ENCODE measurements at regions not wholly inside any gene's neighbourhood (a gene's known extent, or its start where the extent isn't known, plus 50 kb on each side); places are given as distances from the start of the nearest gene placed in this dataset.

GRCh38 chr3:117322866-117323265 is 613.3 kb downstream of the TUSC7 start:
- POLR2A ChIA-PET: no interaction called here

GRCh38 chr3:117346901-117347300 is 637.3 kb downstream of the TUSC7 start:
- TF ChIP-seq FOXK2 (IDR thresholded peaks at IDR 0.05) (no peak), FOXM1 (IDR thresholded peaks at IDR 0.05; ENCODE audit: borderline replicate concordance) (no peak), HDGF (IDR thresholded peaks at IDR 0.05; ENCODE audit: borderline replicate concordance) (no peak), PKNOX1 (IDR thresholded peaks at IDR 0.05) (no peak), L3MBTL2 (conservative IDR thresholded peaks at IDR 0.05) (no peak), SUZ12 (IDR thresholded peaks at IDR 0.05) (no peak), NFRKB (IDR thresholded peaks at IDR 0.05) (no peak), FOXA1 (IDR thresholded peaks at IDR 0.05) (no peak)
- ChIA-PET POLR2A (no interaction called here), CTCF (no interaction called here)
- DNase-seq (ENCODE audit: extremely low spot score): no peak

More at GRCh38 chr3:117322866-117323265, 613.3 kb downstream of the TUSC7 start:
- DNase-seq (ENCODE audit: extremely low spot score): peak; percentile 15
- TF ChIP-seq FOXA1 (IDR thresholded peaks at IDR 0.05) (no peak), ARNT (IDR thresholded peaks at IDR 0.05) (no peak), ZNF384 (IDR thresholded peaks at IDR 0.05) (no peak), FOXK2 (IDR thresholded peaks at IDR 0.05) (no peak), SUZ12 (IDR thresholded peaks at IDR 0.05) (no peak), ELF4 (IDR thresholded peaks at IDR 0.05) (no peak), PKNOX1 (IDR thresholded peaks at IDR 0.05) (no peak)
- CTCF ChIA-PET: no interaction called here

GRCh38 chr3:117348884-117349283 is 639.3 kb downstream of the TUSC7 start:
- ChIA-PET POLR2A (no interaction called here), CTCF (no interaction called here)
- no peak for DNase-seq (ENCODE audit: extremely low spot score)
- no peak for TF ChIP-seq ARNT (IDR thresholded peaks at IDR 0.05)
- no peak for TF ChIP-seq NFRKB (IDR thresholded peaks at IDR 0.05)
- no peak for TF ChIP-seq SUZ12 (IDR thresholded peaks at IDR 0.05)
- TF ChIP-seq BHLHE40 (IDR thresholded peaks at IDR 0.05; ENCODE audit: borderline replicate concordance): no peak
- no peak for TF ChIP-seq FOXA1 (IDR thresholded peaks at IDR 0.05)
- TF ChIP-seq TARDBP (IDR thresholded peaks at IDR 0.05): no peak
- no peak for TF ChIP-seq ZNF384 (IDR thresholded peaks at IDR 0.05)
- TF ChIP-seq CTBP1 (IDR thresholded peaks at IDR 0.05; ENCODE audit: borderline replicate concordance): no peak
- no peak for TF ChIP-seq LEF1 (IDR thresholded peaks at IDR 0.05; ENCODE audit: borderline replicate concordance)
- no peak for TF ChIP-seq FOXM1 (IDR thresholded peaks at IDR 0.05; ENCODE audit: borderline replicate concordance)
- TF ChIP-seq L3MBTL2 (conservative IDR thresholded peaks at IDR 0.05): no peak
- TF ChIP-seq SP1 (IDR thresholded peaks at IDR 0.05): no peak
- no peak for TF ChIP-seq FOXK2 (IDR thresholded peaks at IDR 0.05)
- TF ChIP-seq ELF4 (IDR thresholded peaks at IDR 0.05): no peak
- TF ChIP-seq HDGF (IDR thresholded peaks at IDR 0.05; ENCODE audit: borderline replicate concordance): no peak
- TF ChIP-seq PKNOX1 (IDR thresholded peaks at IDR 0.05): no peak

GRCh38 chr3:117349566-117349965 is 640.0 kb downstream of the TUSC7 start:
- no peak for TF ChIP-seq LEF1 (IDR thresholded peaks at IDR 0.05; ENCODE audit: borderline replicate concordance)
- TF ChIP-seq TARDBP (IDR thresholded peaks at IDR 0.05): no peak
- no peak for TF ChIP-seq CTBP1 (IDR thresholded peaks at IDR 0.05; ENCODE audit: borderline replicate concordance)
- TF ChIP-seq PKNOX1 (IDR thresholded peaks at IDR 0.05): no peak
- no peak for TF ChIP-seq SP1 (IDR thresholded peaks at IDR 0.05)
- no peak for TF ChIP-seq ARNT (IDR thresholded peaks at IDR 0.05)
- TF ChIP-seq HDGF (IDR thresholded peaks at IDR 0.05; ENCODE audit: borderline replicate concordance): no peak
- no peak for TF ChIP-seq FOXA1 (IDR thresholded peaks at IDR 0.05)
- TF ChIP-seq SUZ12 (IDR thresholded peaks at IDR 0.05): no peak
- TF ChIP-seq L3MBTL2 (conservative IDR thresholded peaks at IDR 0.05): no peak
- no peak for TF ChIP-seq ELF4 (IDR thresholded peaks at IDR 0.05)
- no peak for TF ChIP-seq FOXM1 (IDR thresholded peaks at IDR 0.05; ENCODE audit: borderline replicate concordance)
- TF ChIP-seq BHLHE40 (IDR thresholded peaks at IDR 0.05; ENCODE audit: borderline replicate concordance): no peak
- TF ChIP-seq ZNF384 (IDR thresholded peaks at IDR 0.05): no peak
- no peak for TF ChIP-seq NFRKB (IDR thresholded peaks at IDR 0.05)
- no peak for TF ChIP-seq FOXK2 (IDR thresholded peaks at IDR 0.05)
- POLR2A ChIA-PET: no interaction called here
- CTCF ChIA-PET: no interaction called here
- DNase-seq (ENCODE audit: extremely low spot score): no peak

GRCh38 chr3:117350371-117350770 is 640.8 kb downstream of the TUSC7 start:
- DNase-seq (ENCODE audit: extremely low spot score): no peak
- TF ChIP-seq ELF4 (IDR thresholded peaks at IDR 0.05): no peak
- no peak for TF ChIP-seq ARNT (IDR thresholded peaks at IDR 0.05)
- TF ChIP-seq NFRKB (IDR thresholded peaks at IDR 0.05): no peak
- TF ChIP-seq FOXA1 (IDR thresholded peaks at IDR 0.05): no peak
- TF ChIP-seq BHLHE40 (IDR thresholded peaks at IDR 0.05; ENCODE audit: borderline replicate concordance): no peak
- TF ChIP-seq CTBP1 (IDR thresholded peaks at IDR 0.05; ENCODE audit: borderline replicate concordance): no peak
- TF ChIP-seq PKNOX1 (IDR thresholded peaks at IDR 0.05): no peak
- TF ChIP-seq L3MBTL2 (conservative IDR thresholded peaks at IDR 0.05): no peak
- no peak for TF ChIP-seq HDGF (IDR thresholded peaks at IDR 0.05; ENCODE audit: borderline replicate concordance)
- no peak for TF ChIP-seq FOXM1 (IDR thresholded peaks at IDR 0.05; ENCODE audit: borderline replicate concordance)
- TF ChIP-seq FOXK2 (IDR thresholded peaks at IDR 0.05): no peak
- TF ChIP-seq SP1 (IDR thresholded peaks at IDR 0.05): no peak
- TF ChIP-seq ZNF384 (IDR thresholded peaks at IDR 0.05): no peak
- no peak for TF ChIP-seq LEF1 (IDR thresholded peaks at IDR 0.05; ENCODE audit: borderline replicate concordance)
- no peak for TF ChIP-seq SUZ12 (IDR thresholded peaks at IDR 0.05)
- no peak for TF ChIP-seq TARDBP (IDR thresholded peaks at IDR 0.05)
- POLR2A ChIA-PET: no interaction called here
- CTCF ChIA-PET: no interaction called here
